A549 (cell line): ENCODE measurements at regions not wholly inside any gene's neighbourhood (a gene's known extent, or its start where the extent isn't known, plus 50 kb on each side); places are given as distances from the start of the nearest gene placed in this dataset.

Experiments
- ATAC-seq, 2 experiments: fragments of 200-7000 bp in 1 of 2; fragments of >200 bp in 1 of 2; cut with Nextera tagmentation in 1 of 2; cut with Tn5 transposase in 1 of 2; 3 replicates each; pipeline versions ENCODE4 v1.8.0 to v1.9.1; 2018 to 2020; ENCODE audit warnings: mild to moderate bottlenecking in 1 of 2, moderate library complexity in 1 of 2
- CTCF ChIA-PET: fragments of 300-600 bp; sonication (Branson Sonifier 250); formaldehyde crosslinking; extraction: SDS; loops from one replicate; lab custom pipeline; 2021; ENCODE audit warnings: antibody characterized with exemption, inconsistent platforms; lab: Yijun Ruan, JAX
- POLR2A ChIA-PET: fragments of 350-600 bp; formaldehyde crosslinking; extraction: SDS; loops from one replicate; lab custom pipeline; 2021; ENCODE audit warnings: antibody characterized with exemption, inconsistent platforms; lab: Yijun Ruan, JAX
- DNase-seq, 2 experiments: peaks; one replicate each; pipeline versions ENCODE4 v3.0.0 to v3.0.0-alpha.2; 2011 to 2016; ENCODE audit warnings: low read depth in 1 of 2, low spot score in 1 of 2
- FAIRE-seq: peaks from 2 replicates; lab custom pipeline; 2011; peaks lifted over from hg19 to GRCh38; lab: Jason Lieb, UNC
- H3K27ac ChIP-seq, 2 experiments: fragments of >200 bp; sonication (Bioruptor Twin); formaldehyde crosslinking; 3 replicates each; pipeline ENCODE4 v1.5.1; 2016 to 2017
- H3K4me1 ChIP-seq: fragments of >200 bp; sonication (Bioruptor Twin); formaldehyde crosslinking; 3 replicates; pipeline ENCODE4 v1.6.1; 2016
- H3K4me2 ChIP-seq: fragments of >200 bp; sonication (Bioruptor Twin); formaldehyde crosslinking; 3 replicates; pipeline ENCODE4 v1.6.1; 2016
- H3K4me3 ChIP-seq: fragments of >200 bp; sonication (Bioruptor Twin); formaldehyde crosslinking; 3 replicates; pipeline ENCODE4 v1.5.1; 2016
- H3K9me3 ChIP-seq: fragments of >200 bp; sonication (Bioruptor Twin); formaldehyde crosslinking; 3 replicates; pipeline ENCODE4 v1.6.1; 2016
- CBX2 ChIP-seq: fragments of 200-600 bp; sonication (generic); IDR thresholded peaks from 2 replicates; pipeline ENCODE4 v1.6.1; 2016; ENCODE audit warnings: low read depth, mild to moderate bottlenecking, borderline replicate concordance
- CHD4 ChIP-seq: fragments of 200-600 bp; sonication (generic); IDR thresholded peaks from 2 replicates; pipeline ENCODE4 v1.6.1; 2016; ENCODE audit warnings: antibody characterized with exemption, mild to moderate bottlenecking, borderline replicate concordance
- E2F6 ChIP-seq: IDR thresholded peaks from 2 replicates; pipeline ENCODE4 v1.6.1; 2012; ENCODE audit warnings: low read depth, borderline replicate concordance
- EHMT2 ChIP-seq: fragments of 200-600 bp; sonication (generic); IDR thresholded peaks from 2 replicates; pipeline ENCODE4 v1.6.1; 2016; ENCODE audit warnings: antibody characterized with exemption, low read depth, mild to moderate bottlenecking, moderate library complexity
- FOXS1 ChIP-seq: fragments of 250-450 bp; sonication (Bioruptor Pico); IDR thresholded peaks from 2 replicates; pipeline ENCODE4 v1.5.0; 2020; ENCODE audit warnings: mild to moderate bottlenecking, moderate library complexity
- GATA3 ChIP-seq: IDR thresholded peaks from 2 replicates; pipeline ENCODE4 v1.6.1; 2012; ENCODE audit warnings: borderline replicate concordance
- HDAC2 ChIP-seq: fragments of 200-600 bp; sonication (generic); IDR thresholded peaks from 2 replicates; pipeline ENCODE4 v1.6.1; 2016
- HOXB13 ChIP-seq: fragments of 250-450 bp; sonication (Bioruptor Pico); IDR thresholded peaks from 2 replicates; pipeline ENCODE4 v1.5.0; 2020; ENCODE audit warnings: low read depth, mild to moderate bottlenecking, moderate library complexity
- KDM5A ChIP-seq: fragments of 200-600 bp; sonication (generic); IDR thresholded peaks from 2 replicates; pipeline ENCODE4 v1.6.1; 2016; ENCODE audit warnings: antibody characterized with exemption, mild to moderate bottlenecking
- MAX ChIP-seq: IDR thresholded peaks from 2 replicates; pipeline ENCODE4 v1.6.1; 2012
- MYC ChIP-seq: IDR thresholded peaks from 2 replicates; pipeline ENCODE4 v1.6.1; 2012; ENCODE audit warnings: mild to moderate bottlenecking, inconsistent platforms, low read length, improper control_type of control experiment, borderline replicate concordance
- NFE2L2 ChIP-seq: fragments of 150-350 bp; conservative IDR thresholded peaks from 2 replicates; pipeline ENCODE4 v1.6.1; 2014; ENCODE audit warnings: low read length
- NR3C1 ChIP-seq: fragments of >200 bp; sonication (Bioruptor Twin); formaldehyde crosslinking; IDR thresholded peaks from 3 replicates; pipeline ENCODE4 v1.6.1; 2017
- RARB ChIP-seq: fragments of 250-450 bp; sonication (Bioruptor Pico); IDR thresholded peaks from 2 replicates; pipeline ENCODE4 v1.8.0; 2021; ENCODE audit warnings: mild to moderate bottlenecking, moderate library complexity
- RFX5 ChIP-seq: fragments of 450-650 bp; IDR thresholded peaks from 2 replicates; pipeline ENCODE4 v1.7.1; 2014; ENCODE audit warnings: antibody characterized with exemption, mild to moderate bottlenecking, moderate library complexity
- ZC3H11A ChIP-seq: fragments of 450-650 bp; IDR thresholded peaks from 2 replicates; pipeline ENCODE4 v1.6.1; 2014; ENCODE audit warnings: antibody characterized with exemption, mild to moderate bottlenecking
- WGBS: methylation state at CpG from one replicate; pipeline ENCODE4 v1.1.6; 2017; ENCODE audit errors: missing lambda C conversion rate; 5-methylcytosine and 5-hydroxymethylcytosine counted together

GRCh38 chr6:37113976-37114375, 56.0 kb upstream of the PIM1 start:
- no peak for DNase-seq
- Histone ChIP-seq H3K4me2 (no peak overlapping the region), H3K9me3 (no peaks in the 10 kb centered on the region), H3K4me1 (peaks cover 11% of the 10 kb centered on the region; the same call in 1 of the 3 replicates), H3K4me3 (no peak overlapping the region), H3K27ac (no peak overlapping the region)
- TF ChIP-seq HOXB13 = no peak
- TF ChIP-seq RFX5 = no peak
- TF ChIP-seq GATA3 = no peak
- TF ChIP-seq MAX = no peak
- no peak for ATAC-seq
- POLR2A ChIA-PET = no interaction called here
- CTCF ChIA-PET = interaction anchor here (1.2 kb wide), 1 partner anchor 17 kb away, joined by 3 read pairs; no protein-coding TSS in a partner anchor
- 74% methylated on average over 4 of the region's 4 CpGs for WGBS
- FAIRE-seq = no peak

GRCh38 chr6:37114612-37115011, 55.3 kb upstream of the PIM1 start:
- H3K4me3 ChIP-seq = no peak overlapping the region
- CTCF ChIA-PET = interaction anchor here (2.0 to 2.1 kb wide), 2 partner anchors 16 to 58 kb away, joined by 4 to 7 read pairs; no protein-coding TSS in a partner anchor
- ATAC-seq (no peak), DNase-seq (no peak)
- H3K9me3 ChIP-seq = no peaks in the 10 kb centered on the region
- no peak overlapping the region for H3K4me2 ChIP-seq
- no peak for TF ChIP-seq RARB (CRISPR knock-in tag)
- TF ChIP-seq, all 56 proteins: peak for 0
- H3K4me1 ChIP-seq = peaks cover 10% of the 10 kb centered on the region; the same call in 1 of the 3 replicates
- WGBS = 83% methylated on average over 4 of the region's 4 CpGs
- POLR2A ChIA-PET = no interaction called here
- FAIRE-seq = no peak
- H3K27ac ChIP-seq = no peak overlapping the region

GRCh38 chr6:37115236-37115895, 54.6 kb upstream of the PIM1 start:
- CTCF ChIA-PET = interaction anchor here (0.7 to 2.1 kb wide), 3 partner anchors 15 to 308 kb away, joined by 3 to 7 read pairs (median 4); no protein-coding TSS in a partner anchor
- H3K27ac ChIP-seq = no peak overlapping the region
- 0 out of 3 replicates have a peak, but pooled peaks cover 5% of the 10 kb centered on the region for H3K4me1 ChIP-seq
- 72% methylated on average over 10 of the region's 10 CpGs for WGBS
- TF ChIP-seq RARB (CRISPR knock-in tag) (no peak), CBX2 (no peak), FOXS1 (CRISPR knock-in tag) (no peak), E2F6 (no peak), HDAC2 (no peak), NR3C1 (no peak), EHMT2 (no peak), NFE2L2 (no peak)
- ATAC-seq (no peak), FAIRE-seq (no peak), DNase-seq (no peak)
- no peak overlapping the region for H3K4me3 ChIP-seq
- H3K4me2 ChIP-seq = no peak overlapping the region
- POLR2A ChIA-PET = interaction anchor here (0.7 kb wide), 1 partner anchor 56 kb away, joined by 6 read pairs; no protein-coding TSS in a partner anchor
- H3K9me3 ChIP-seq = no peaks in the 10 kb centered on the region

GRCh38 chr6:37116326-37116725, 53.6 kb upstream of the PIM1 start:
- CTCF ChIA-PET = interaction anchor here (0.6 to 2.1 kb wide), 4 partner anchors 15 to 69 kb away, joined by 3 to 7 read pairs (median 4); no protein-coding TSS in a partner anchor
- POLR2A ChIA-PET = interaction anchor here (0.7 kb wide), 1 partner anchor 55 kb away, joined by 6 read pairs; no protein-coding TSS in a partner anchor
- no peak overlapping the region for H3K27ac ChIP-seq
- no peaks in the 10 kb centered on the region for H3K4me1 ChIP-seq
- no peak overlapping the region for H3K4me3 ChIP-seq
- 79% methylated on average over 2 of the region's 2 CpGs for WGBS
- FAIRE-seq (no peak), ATAC-seq (no peak), DNase-seq (no peak)
- H3K9me3 ChIP-seq = no peaks in the 10 kb centered on the region
- no peak overlapping the region for H3K4me2 ChIP-seq
- TF ChIP-seq HOXB13 = no peak

- Histone ChIP-seq H3K27ac (no peak overlapping the region), H3K4me2 (no peak overlapping the region), H3K4me1 (no peaks in the 10 kb centered on the region), H3K9me3 (no peaks in the 10 kb centered on the region), H3K4me3 (no peak overlapping the region)
- FAIRE-seq (no peak), DNase-seq (no peak), ATAC-seq (no peak)
- no peak for TF ChIP-seq NFE2L2
- no peak for TF ChIP-seq RFX5
- no peak for TF ChIP-seq MYC
- TF ChIP-seq CHD4 = no peak
- no peak for TF ChIP-seq KDM5A
- no peak for TF ChIP-seq ZC3H11A
- WGBS = 93% methylated on average over 5 of the region's 5 CpGs
- CTCF ChIA-PET = interaction anchor here (1.0 to 1.1 kb wide), 2 partner anchors 9 to 51 kb away, joined by 3 read pairs; no protein-coding TSS in a partner anchor
- POLR2A ChIA-PET = no interaction called here
Observed at GRCh38 chr6:37119387-37119886, 50.5 kb upstream of the PIM1 start.
